Suprapubic skin (tissue), 3 donors: ENCODE measurements at regions not wholly inside any gene's neighbourhood (a gene's known extent, or its start where the extent isn't known, plus 50 kb on each side); places are given as distances from the start of the nearest gene placed in this dataset.

Experiments used
- CTCF ChIP-seq, 2 donors: fragments of 200-600 bp in 1 of 2; fragments of 450-650 bp in 1 of 2; sonication (generic) in 1 of 2; IDR thresholded peaks; one replicate each; pipeline ENCODE4 v1.5.1; 2016 to 2019; ENCODE audit warnings: antibody characterized with exemption in 2 of 2, mild to moderate bottlenecking in 1 of 2, moderate library complexity in 1 of 2
- POLR2AphosphoS5 ChIP-seq, 3 donors: sonication (generic); formaldehyde crosslinking; IDR thresholded peaks; one replicate each; pipeline ENCODE4 v1.6.1; 2017; ENCODE audit warnings: antibody characterized with exemption in 3 of 3

- TF ChIP-seq CTCF (IDR thresholded peaks at IDR 0.05) (no peak), POLR2AphosphoS5 (IDR thresholded peaks at IDR 0.05) (no peak)
These were observed 287.4 kb downstream of the IRX1 start for GRCh38 chr5:3883040-3883439.
